HG02938 (cell line): ENCODE measurements at regions not wholly inside any gene's neighbourhood (a gene's known extent, or its start where the extent isn't known, plus 50 kb on each side); places are given as distances from the start of the nearest gene placed in this dataset.
"Not testable (repeated sequence)": the region's sequence is repeated elsewhere in the genome, so short reads cannot be mapped to it uniquely, and the experiment has no call there.

Experiments used
- ATAC-seq: cut with Tn5 transposase; IDR thresholded peaks from one replicate; pipeline ENCODE4 v1.9.1; 2021; ENCODE audit warnings: mild to moderate bottlenecking, moderate library complexity; ENCODE audit not compliant: unreplicated experiment

- ATAC-seq = no peak
Observed at GRCh38 chr9:11697126-11697525, 996.1 kb upstream of the TYRP1 start.

GRCh38 chr9:11701706-11702105 lies 991.5 kb upstream of the TYRP1 start:
- no peak for ATAC-seq

- no peak for ATAC-seq
Observed at GRCh38 chr9:11702548-11702947, 990.6 kb upstream of the TYRP1 start.

- not testable (repeated sequence) for ATAC-seq
Observed at GRCh38 chr9:11704198-11704597, 989.0 kb upstream of the TYRP1 start.

- ATAC-seq = no peak
Observed at GRCh38 chr9:11708899-11709298, 984.3 kb upstream of the TYRP1 start.

GRCh38 chr9:11709567-11709966 lies 983.6 kb upstream of the TYRP1 start:
- no peak for ATAC-seq

GRCh38 chr9:11713077-11713476 lies 980.1 kb upstream of the TYRP1 start:
- no peak for ATAC-seq

GRCh38 chr9:11722957-11723356 lies 970.2 kb upstream of the TYRP1 start:
- ATAC-seq = no peak

- no peak for ATAC-seq
Observed at GRCh38 chr9:11726659-11727058, 966.5 kb upstream of the TYRP1 start.

- ATAC-seq = no peak
Observed at GRCh38 chr9:11735391-11735790, 957.8 kb upstream of the TYRP1 start.

GRCh38 chr9:11742471-11742870 lies 950.7 kb upstream of the TYRP1 start:
- ATAC-seq = no peak

- ATAC-seq = no peak
Observed at GRCh38 chr9:11743356-11743755, 949.8 kb upstream of the TYRP1 start.

GRCh38 chr9:11749396-11749795 lies 943.8 kb upstream of the TYRP1 start:
- no peak for ATAC-seq

- ATAC-seq = no peak
Observed at GRCh38 chr9:11755951-11756350, 937.2 kb upstream of the TYRP1 start.

- no peak for ATAC-seq
Observed at GRCh38 chr9:11757408-11757807, 935.8 kb upstream of the TYRP1 start.

- no peak for ATAC-seq
Observed at GRCh38 chr9:11758016-11758415, 935.2 kb upstream of the TYRP1 start.

- no peak for ATAC-seq
Observed at GRCh38 chr9:11779971-11780370, 913.2 kb upstream of the TYRP1 start.

- ATAC-seq = no peak
Observed at GRCh38 chr9:11792870-11793269, 900.3 kb upstream of the TYRP1 start.

- no peak for ATAC-seq
Observed at GRCh38 chr9:11794984-11795383, 898.2 kb upstream of the TYRP1 start.

GRCh38 chr9:11805969-11806368 lies 887.2 kb upstream of the TYRP1 start:
- ATAC-seq = no peak

- no peak for ATAC-seq
Observed at GRCh38 chr9:11821306-11821975, 871.7 kb upstream of the TYRP1 start.

- ATAC-seq = no peak
Observed at GRCh38 chr9:11828201-11828600, 865.0 kb upstream of the TYRP1 start.

GRCh38 chr9:11833056-11833455 lies 860.1 kb upstream of the TYRP1 start:
- ATAC-seq = no peak
